Endothelial cell of hepatic sinusoid (primary cell): ENCODE measurements at regions not wholly inside any gene's neighbourhood (a gene's known extent, or its start where the extent isn't known, plus 50 kb on each side); places are given as distances from the start of the nearest gene placed in this dataset.

Experiments used
- in situ Hi-C: cut with HindIII; loops from 2 replicates; pipeline ENCODE4 v1.10.0; 2017; ENCODE audit warnings: low sequenced_read_pairs

DNA sequence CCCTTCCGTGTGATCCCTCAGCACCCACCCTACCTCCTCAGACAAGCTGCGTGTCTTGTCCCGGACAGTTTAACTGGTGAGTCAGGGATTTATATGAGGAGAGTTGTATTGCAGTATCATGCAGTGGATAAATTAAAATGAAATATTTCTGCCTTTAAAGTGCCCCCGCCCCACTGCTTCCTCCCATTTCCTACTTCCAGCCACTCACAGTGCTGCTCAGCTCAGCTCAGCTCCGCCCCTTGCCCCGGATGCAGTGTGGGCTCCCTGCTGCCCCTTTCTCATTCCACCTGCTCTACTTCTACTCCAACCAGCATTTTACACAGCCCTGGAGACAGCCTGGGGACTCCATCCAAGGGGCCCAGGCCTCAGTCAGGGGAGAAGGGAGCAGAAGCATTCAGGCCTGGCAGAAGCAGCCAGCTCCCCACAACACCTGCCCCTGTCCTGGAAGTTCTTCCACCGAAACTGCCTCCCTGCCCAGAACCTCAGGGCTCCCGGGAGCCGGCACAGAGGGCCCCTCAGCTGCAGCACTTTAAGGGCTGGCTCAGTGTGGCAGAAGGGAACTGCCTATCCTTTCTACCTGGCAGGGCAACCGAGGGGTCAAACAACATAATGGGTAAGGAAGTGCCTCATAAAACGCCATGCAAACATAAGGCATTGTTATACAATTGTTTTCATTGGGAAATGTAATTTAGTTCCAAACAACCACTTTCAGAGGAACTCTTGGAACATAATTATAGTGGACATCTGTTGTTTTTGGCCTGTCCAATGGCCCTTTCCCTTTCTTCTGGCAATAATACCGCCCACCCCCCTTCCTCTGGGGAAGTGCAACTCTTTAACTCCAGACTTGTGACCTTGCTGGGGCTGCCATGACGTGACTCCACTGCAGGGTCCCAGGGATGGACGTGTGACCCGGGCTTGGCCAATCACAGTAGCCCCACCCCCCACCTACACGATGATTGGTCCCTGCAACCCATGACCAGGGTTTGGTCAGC, 102.3 kb downstream of the LIPG start:
- in situ Hi-C loops, result no loop called here

DNA sequence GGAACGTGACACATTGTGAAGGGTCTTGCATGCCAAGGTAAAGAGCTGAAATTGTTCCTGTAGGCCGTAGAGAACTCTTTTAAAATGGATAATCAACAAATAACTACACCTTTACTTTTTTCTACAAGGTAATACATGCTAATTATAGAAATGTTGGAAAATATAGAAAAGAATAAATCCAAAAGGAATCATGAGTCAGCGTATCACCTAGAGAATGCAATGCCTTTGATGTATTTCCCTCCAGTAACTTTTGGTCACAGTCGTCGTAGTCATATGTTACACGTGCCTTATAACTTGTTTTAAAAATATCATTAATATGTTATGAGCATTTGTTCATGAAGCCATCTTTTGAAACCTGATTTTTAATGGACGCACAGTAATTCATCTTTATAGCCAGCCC, 100.6 kb downstream of the LIPG start:
- in situ Hi-C loops, result no loop called here

DNA sequence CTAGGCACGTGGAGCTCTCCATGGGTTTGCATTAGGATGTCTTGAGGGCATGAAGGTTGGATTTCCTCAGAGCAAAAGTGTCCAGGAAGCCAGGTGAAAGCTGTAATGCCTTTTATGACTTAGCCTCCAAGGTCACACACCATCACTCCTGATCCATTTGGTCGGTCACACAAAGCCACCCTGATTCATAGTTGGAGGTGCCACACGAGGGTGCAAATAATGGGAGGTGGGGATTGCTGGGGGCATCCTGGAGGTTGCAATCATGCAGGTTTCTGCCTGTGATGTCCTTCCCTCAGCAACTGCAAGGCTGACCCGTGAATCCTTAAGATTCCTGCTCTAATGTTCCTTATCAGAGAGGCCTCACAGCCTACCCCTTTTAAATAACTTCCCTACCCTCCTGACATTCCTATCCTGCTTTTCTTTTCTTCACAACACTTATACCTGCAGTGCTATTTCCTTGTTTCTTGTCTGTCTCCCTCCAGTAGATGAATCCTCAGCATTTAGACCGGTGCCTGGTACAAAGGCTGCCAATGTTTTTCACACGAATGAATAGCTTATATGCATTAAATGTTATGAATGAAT, 97.1 kb downstream of the LIPG start:
- in situ Hi-C loops, result no loop called here

DNA sequence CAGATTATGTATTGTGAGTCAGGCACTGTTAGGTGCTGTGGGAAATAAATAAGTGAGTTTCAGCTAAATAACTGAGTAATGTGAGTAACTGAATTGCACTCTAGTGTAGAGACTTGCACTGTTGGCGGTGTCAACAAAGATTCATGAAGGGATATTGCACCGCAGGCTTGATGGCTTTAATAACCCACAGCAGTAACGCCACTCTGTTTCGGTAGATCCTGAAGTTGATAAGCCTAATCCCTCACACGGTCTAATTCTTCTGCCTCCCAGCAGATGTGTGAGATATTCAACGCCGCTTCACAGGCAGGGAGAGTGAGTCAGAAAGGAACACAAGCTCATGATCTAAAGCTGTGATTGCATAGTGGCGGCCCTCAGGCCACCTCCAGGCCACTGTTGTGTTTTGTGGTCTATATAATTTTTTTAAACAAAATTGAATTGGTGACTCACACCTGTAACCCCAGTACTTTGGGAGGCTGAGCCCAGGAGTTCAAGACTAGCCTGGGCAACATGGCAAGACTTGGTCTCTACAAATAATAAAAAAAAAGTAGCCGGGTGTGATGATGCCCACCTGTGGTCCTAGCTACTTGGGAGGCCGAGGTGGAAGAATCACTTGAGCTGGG, 94.3 kb downstream of the LIPG start:
- in situ Hi-C loops, result no loop called here

DNA sequence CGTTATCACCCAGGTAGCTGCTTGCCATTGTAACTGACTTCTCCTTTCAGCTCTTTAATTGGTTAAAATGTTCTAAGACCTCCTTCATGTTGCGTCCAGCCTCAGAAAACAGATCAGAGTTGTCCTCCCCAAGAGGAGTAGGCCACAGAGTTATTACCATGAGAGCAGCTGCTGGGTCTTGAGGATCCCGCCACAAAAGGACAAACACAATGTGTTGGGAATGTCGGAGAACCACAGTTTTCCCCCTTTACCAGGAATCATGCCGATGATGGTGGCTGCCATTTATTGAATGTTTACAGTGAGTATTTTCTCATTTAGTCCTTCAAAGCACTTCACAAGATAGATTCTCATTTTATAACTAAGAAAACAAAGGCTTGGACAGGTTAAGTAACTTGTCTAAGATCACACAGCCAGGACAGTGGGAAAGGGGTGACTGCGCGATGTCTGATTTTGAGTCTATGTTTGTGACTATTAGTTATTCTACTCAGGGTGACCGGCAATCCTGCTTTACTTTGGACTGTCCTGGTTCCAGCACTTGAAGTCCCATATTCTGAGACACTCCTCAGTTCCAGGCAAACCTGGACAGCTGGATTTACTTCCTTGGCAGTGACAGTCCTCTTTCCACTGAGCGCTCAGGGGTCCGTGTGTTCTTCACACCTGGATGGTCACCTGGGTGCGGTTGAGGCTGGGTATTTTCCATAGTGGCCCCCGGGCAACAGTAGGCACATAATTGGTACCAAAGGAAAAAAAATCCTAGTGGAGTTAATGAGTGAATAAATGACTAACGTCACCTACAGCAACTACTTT, 93.6 kb downstream of the LIPG start:
- in situ Hi-C loops, result no loop called here

DNA sequence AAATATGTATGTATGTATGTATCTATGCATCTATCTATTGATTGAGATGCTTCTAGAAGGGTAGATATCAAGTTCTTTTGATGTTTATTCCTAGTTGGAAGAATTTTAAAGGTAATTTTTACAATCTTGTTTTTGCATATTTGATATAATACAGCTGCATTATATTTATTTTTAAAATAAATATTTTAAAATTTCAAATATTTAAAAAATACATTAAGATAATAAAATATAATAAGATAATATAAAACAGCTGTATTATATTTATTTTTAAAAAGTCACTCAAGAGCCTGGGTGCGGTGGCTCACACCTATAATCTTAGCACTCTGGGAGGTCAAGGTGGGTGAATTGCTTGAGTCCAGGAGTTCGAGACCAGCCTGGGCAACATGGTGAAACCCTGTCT, 92.5 kb downstream of the LIPG start:
- in situ Hi-C loops, result no loop called here

DNA sequence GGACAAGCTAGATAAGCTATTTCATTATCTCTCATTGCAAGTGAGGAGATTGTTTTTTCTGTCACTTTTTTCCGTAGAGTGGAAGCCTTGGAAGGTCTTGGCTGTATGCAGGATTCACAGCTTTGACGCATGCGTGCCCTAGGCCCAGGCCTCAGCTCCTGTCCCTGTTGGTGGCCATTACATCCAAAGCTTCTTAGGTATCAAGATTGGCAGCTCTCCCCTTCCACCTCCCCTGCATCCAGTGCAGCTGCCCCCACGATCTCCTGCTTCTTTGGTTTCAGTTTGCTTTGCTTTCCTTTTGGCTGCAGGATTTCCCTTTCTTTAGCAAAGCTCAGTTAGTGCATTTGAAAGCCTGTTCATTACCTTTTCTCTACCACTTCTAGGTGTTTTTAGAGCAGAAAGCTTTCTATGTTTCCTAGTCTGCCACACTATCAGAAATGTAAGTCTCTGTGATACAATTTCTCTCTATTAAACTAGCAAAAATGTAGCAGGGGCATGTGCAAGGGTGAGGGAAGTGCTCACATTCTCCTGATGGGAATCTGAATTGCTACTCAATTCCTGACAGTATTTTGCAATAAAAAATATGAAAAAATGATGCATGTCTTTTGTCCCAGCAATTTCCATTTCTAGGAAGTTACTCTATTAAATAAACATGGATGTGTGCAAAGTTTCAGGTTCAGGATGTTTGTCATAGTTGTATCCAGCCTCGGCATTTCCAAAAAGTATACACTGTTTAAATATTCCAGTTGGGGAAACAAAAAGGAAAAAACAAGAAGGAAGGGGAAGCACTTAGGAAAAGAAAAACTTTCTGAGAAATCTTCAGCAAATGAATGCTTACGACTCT, 91.2 kb downstream of the LIPG start:
- in situ Hi-C loops, result no loop called here

DNA sequence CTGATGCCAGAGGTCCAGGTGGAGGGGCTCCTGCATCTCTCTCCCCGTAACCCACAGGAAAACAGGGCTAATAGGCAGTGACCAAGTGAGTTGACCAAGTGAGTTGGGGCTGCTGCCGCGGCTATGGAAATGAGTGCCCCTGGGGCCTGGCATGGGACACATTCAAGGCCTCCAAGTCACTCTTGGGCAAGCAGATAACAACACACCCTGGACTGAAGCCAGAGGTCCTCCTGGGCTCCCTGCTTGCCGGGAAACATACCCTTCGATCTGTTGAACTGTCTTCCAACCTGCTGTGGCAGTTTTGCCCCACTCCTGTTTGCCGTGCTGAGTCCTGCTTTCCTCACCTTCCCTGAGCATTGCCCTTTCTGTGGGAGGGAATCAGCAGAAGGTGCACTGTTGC, 89.2 kb downstream of the LIPG start:
- in situ Hi-C loops, result no loop called here

DNA sequence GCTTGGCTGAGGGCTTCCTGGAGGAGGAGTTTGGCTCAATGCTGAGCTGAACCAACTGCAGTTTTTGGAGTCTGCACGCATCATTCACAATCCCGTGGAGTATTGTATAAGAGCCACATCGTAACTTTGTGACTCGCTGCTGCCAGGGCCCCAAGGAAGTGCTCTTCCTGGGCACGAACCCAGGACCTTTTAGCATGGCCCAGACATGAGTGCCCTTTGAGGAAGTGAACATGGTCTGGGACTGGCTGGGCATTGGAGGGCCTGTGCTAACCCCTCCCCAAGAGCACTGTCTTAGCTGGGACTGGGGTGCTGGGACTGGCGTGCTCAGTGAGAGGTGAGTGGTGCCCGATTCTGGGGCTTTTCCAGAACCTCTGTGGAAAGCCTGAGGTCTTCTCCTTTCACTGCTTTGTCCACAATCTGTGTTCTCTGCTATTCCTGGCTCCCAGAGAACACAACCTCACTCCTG, 88.6 kb downstream of the LIPG start:
- in situ Hi-C loops, result no loop called here

DNA sequence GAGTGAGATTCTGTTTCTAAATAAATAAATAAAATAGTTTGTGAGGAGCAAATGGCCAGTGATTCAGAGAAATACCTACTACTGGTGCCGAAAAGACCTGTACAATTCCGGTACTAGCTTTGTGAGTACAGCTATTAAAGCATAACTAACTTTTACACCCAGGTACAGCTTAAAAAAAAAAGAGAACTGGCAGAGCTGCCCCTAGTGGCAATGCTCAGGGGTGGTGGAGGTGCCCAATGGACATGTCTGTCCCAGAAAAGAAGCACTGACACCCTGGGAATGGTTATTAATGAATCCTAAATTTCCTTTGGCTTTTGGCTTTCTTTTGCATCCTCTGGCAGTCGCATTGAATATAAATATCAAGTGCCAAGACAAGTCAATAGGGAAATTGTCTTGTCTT, 87.0 kb downstream of the LIPG start:
- in situ Hi-C loops, result no loop called here
